Testis (tissue), 2 donors: ENCODE measurements at regions not wholly inside any gene's neighbourhood (a gene's known extent, or its start where the extent isn't known, plus 50 kb on each side); places are given as distances from the start of the nearest gene placed in this dataset.
"Not testable (repeated sequence)": the region's sequence is repeated elsewhere in the genome, so short reads cannot be mapped to it uniquely, and the experiment has no call there.

Experiments used
- DNase-seq: peaks from one replicate; pipeline ENCODE4 v3.0.0-alpha.2; 2019
- H3K27ac ChIP-seq, 2 donors: fragments of 200-600 bp; sonication (generic); one replicate each; pipeline ENCODE4 v1.5.1; 2019
- H3K27me3 ChIP-seq: fragments of 200-600 bp; sonication (generic); one replicate; pipeline ENCODE4 v1.5.1; 2019
- H3K36me3 ChIP-seq: fragments of 200-600 bp; sonication (generic); one replicate; pipeline ENCODE4 v1.5.1; 2017; ENCODE audit warnings: low read depth; ENCODE audit errors: missing control alignments
- H3K4me1 ChIP-seq: fragments of 200-600 bp; sonication (generic); one replicate; pipeline ENCODE4 v1.5.1; 2019
- H3K4me3 ChIP-seq, 2 donors: fragments of 200-600 bp; sonication (generic); one replicate each; pipeline ENCODE4 v1.5.1; 2017 to 2019
- H3K9me3 ChIP-seq: fragments of 200-600 bp; sonication (generic); one replicate; pipeline ENCODE4 v1.5.1; 2017
- CTCF ChIP-seq, 3 experiments: fragments of 450-650 bp in 2 of 3; fragments of 200-600 bp in 1 of 3; sonication (generic) in 1 of 3; IDR thresholded peaks; one replicate each; pipeline ENCODE4 v1.5.1; 2016 to 2019; ENCODE audit warnings: antibody characterized with exemption in 3 of 3, mild to moderate bottlenecking in 2 of 3, moderate library complexity in 1 of 3
- POLR2A ChIP-seq: fragments of 450-650 bp; IDR thresholded peaks from one replicate; pipeline ENCODE4 v1.6.1; 2017; ENCODE audit warnings: antibody characterized with exemption, mild to moderate bottlenecking, moderate library complexity
- WGBS, 2 donors: methylation state at CpG; one replicate each; pipeline ENCODE4 v1.1.5; 2018; 5-methylcytosine and 5-hydroxymethylcytosine counted together
- intact Hi-C: fragments of 100-400 bp; cut with DNase I; formaldehyde crosslinking; loops from one replicate; pipeline ENCODE4 v1.15.1; 2023; ENCODE audit warnings: low total_unique reads

- intact Hi-C loops = no loop called here
- no peak for DNase-seq
- WGBS, 2 donors = 71 to 90% methylated on average over 10 to 11 of the region's 11 CpGs
- no peaks in the 10 kb centered on the region for H3K27me3 ChIP-seq
- TF ChIP-seq CTCF (IDR thresholded peaks at IDR 0.05) = no peak
- no peak for TF ChIP-seq POLR2A
- H3K36me3 ChIP-seq = no peaks in the 10 kb centered on the region
- H3K4me3 ChIP-seq = no peak overlapping the region
- H3K9me3 ChIP-seq = no peaks in the 10 kb centered on the region
- H3K27ac ChIP-seq = no peak overlapping the region
- no peaks in the 10 kb centered on the region for H3K4me1 ChIP-seq
Observed at GRCh38 chr3:193157051-193157450, 84.0 kb upstream of the PLAAT1 start.

GRCh38 chr3:193165431-193166120 lies 75.4 kb upstream of the PLAAT1 start:
- 61% methylated on average over 4 of the region's 4 CpGs; no CpG with 5 or more reads in 1 of the 2 donors for WGBS, 2 donors

DNA sequence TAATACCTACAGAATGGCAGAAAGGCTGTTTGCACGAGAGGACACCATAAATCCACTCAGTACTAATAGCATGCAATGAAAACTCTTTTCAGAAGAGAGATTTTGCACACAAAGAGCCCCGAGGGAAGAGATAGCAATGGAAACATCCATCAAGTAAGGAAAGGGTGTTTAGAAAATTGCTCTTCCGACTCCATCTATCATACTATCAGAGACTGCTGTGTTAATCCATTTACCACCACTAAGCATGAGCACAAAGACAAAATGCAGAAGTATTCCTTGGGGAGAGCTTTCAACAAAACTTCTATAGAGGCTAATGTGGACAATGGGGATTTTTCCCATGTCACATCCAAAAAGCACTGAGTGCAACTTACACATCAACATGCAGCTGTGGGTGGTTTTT lies 72.1 kb upstream of the PLAAT1 start:
- H3K36me3 ChIP-seq = no peaks in the 10 kb centered on the region
- no peaks in the 10 kb centered on the region for H3K27me3 ChIP-seq
- WGBS, 2 donors = 66 to 69% methylated on average over 3 of the region's 3 CpGs
- H3K9me3 ChIP-seq = no peaks in the 10 kb centered on the region
- TF ChIP-seq CTCF (IDR thresholded peaks at IDR 0.05) = no peak
- TF ChIP-seq POLR2A = no peak
- no peak overlapping the region for H3K27ac ChIP-seq
- no peaks in the 10 kb centered on the region for H3K4me1 ChIP-seq
- intact Hi-C loops = no loop called here
- no peak overlapping the region for H3K4me3 ChIP-seq
- DNase-seq = no peak

More at GRCh38 chr3:193165431-193166120, 75.4 kb upstream of the PLAAT1 start:
- no peak for TF ChIP-seq CTCF (IDR thresholded peaks at IDR 0.05)
- no peak for TF ChIP-seq POLR2A
- no peaks in the 10 kb centered on the region for H3K4me1 ChIP-seq
- H3K27ac ChIP-seq = no peak overlapping the region
- no peak overlapping the region for H3K4me3 ChIP-seq
- intact Hi-C loops = no loop called here
- H3K27me3 ChIP-seq = no peaks in the 10 kb centered on the region
- no peaks in the 10 kb centered on the region for H3K9me3 ChIP-seq
- no peaks in the 10 kb centered on the region for H3K36me3 ChIP-seq
- no peak for DNase-seq

GRCh38 chr3:193174140-193174539 lies 66.9 kb upstream of the PLAAT1 start:
- intact Hi-C loops = no loop called here
- H3K9me3 ChIP-seq = no peaks in the 10 kb centered on the region
- H3K36me3 ChIP-seq = no peaks in the 10 kb centered on the region
- no peak for DNase-seq
- 78 to 92% methylated on average over 1 of the region's 1 CpG for WGBS, 2 donors
- no peak overlapping the region for H3K4me3 ChIP-seq
- TF ChIP-seq POLR2A (no peak), CTCF (IDR thresholded peaks at IDR 0.05) (no peak)
- no peaks in the 10 kb centered on the region for H3K27me3 ChIP-seq
- no peaks in the 10 kb centered on the region for H3K4me1 ChIP-seq
- no peak overlapping the region for H3K27ac ChIP-seq

DNA sequence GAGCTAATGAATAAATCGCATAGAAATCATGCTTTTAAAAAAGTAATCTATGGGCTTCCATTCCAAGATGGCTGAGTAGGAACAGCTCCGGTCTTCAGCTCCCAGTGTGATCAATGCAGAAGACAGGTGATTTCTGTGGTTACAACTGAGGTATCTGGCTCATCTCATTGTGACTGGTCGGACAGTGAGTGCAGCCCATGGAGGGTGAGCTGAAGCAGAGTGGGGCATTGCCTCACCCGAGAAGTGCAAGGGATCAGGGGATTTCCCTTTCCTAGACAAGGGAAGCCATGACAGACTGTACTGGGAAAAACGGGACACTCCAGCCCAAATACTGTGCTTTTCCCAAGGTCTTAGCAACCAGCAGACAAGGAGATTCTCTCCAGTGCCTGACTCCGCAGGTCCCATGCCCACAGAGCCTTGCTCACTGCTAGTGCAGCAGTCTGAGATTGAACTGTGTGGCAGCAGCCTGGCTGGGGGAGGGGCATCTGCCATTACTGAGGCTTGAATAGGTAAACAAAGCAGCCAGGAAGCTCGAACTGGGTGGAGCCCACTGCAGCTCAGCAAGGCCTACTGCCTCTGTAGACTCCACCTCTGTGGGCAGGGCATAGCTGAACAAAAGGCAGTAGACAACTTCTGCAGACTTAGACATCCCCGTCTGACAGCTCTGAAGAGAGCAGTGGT lies 61.5 kb upstream of the PLAAT1 start:
- H3K4me3 ChIP-seq, H3K36me3 ChIP-seq, H3K4me1 ChIP-seq, DNase-seq, intact Hi-C loops, H3K9me3 ChIP-seq, H3K27ac ChIP-seq, H3K27me3 ChIP-seq: not testable (repeated sequence)
- whole genome bisulfite sequencing, 2 donors = 81 to 88% methylated on average over 6 to 8 of the region's 8 CpGs
